ENCODE measurements at regions not wholly inside any gene's neighbourhood (a gene's known extent, or its start where the extent isn't known, plus 50 kb on each side); places are given as distances from the start of the nearest gene placed in this dataset.

- Histone ChIP-seq H3K4me1 (no peaks in the 10 kb centered on the region), H3K9me3 (peaks cover 0 to 4% (median 1%) of the 10 kb centered on the region in 4 donors), H3K4me3 (no peak overlapping the region), H3K36me3 (no peaks in the 10 kb centered on the region), H3K27ac (no peak overlapping the region), H3K27me3 (peaks cover 0 to 6% (median 0%) of the 10 kb centered on the region in 3 donors)
- WGBS, 2 donors: 73 to 79% methylated on average over 3 of the region's 3 CpGs
- DNase-seq: no peak
- TF ChIP-seq EP300 (IDR thresholded peaks at IDR 0.05) (no peak), POLR2AphosphoS5 (IDR thresholded peaks at IDR 0.05) (no peak), POLR2A (IDR thresholded peaks at IDR 0.05) (no peak), CTCF (IDR thresholded peaks at IDR 0.05) (no peak)
- intact Hi-C loops (cut with DNase I): no loop called here
These were observed 429.9 kb downstream of the NPHP4 start for GRCh38 chr1:5562331-5562730.

- Histone ChIP-seq H3K9me3 (peaks cover 0 to 4% (median 1%) of the 10 kb centered on the region in 4 donors), H3K36me3 (no peaks in the 10 kb centered on the region), H3K27ac (no peak overlapping the region), H3K4me1 (no peaks in the 10 kb centered on the region), H3K27me3 (no peaks in the 10 kb centered on the region), H3K4me3 (no peak overlapping the region)
- intact Hi-C loops (cut with DNase I): no loop called here
- TF ChIP-seq EP300 (IDR thresholded peaks at IDR 0.05) (no peak), POLR2A (IDR thresholded peaks at IDR 0.05) (no peak)
- no peak for DNase-seq
- WGBS, 2 donors: 66 to 82% methylated on average over 2 of the region's 2 CpGs
These were observed 433.1 kb downstream of the NPHP4 start for GRCh38 chr1:5559078-5559477.

- intact Hi-C loops (cut with DNase I): no loop called here
- Histone ChIP-seq H3K4me3 (no peak overlapping the region), H3K27me3 (peaks cover 0 to 5% (median 0%) of the 10 kb centered on the region in 3 donors), H3K4me1 (no peaks in the 10 kb centered on the region), H3K36me3 (no peaks in the 10 kb centered on the region), H3K27ac (no peak overlapping the region), H3K9me3 (peaks cover 0 to 4% (median 1%) of the 10 kb centered on the region in 4 donors)
- 40 to 77% methylated on average over 9 of the region's 9 CpGs for WGBS, 2 donors
- TF ChIP-seq CTCF (IDR thresholded peaks at IDR 0.05): no peak
- no peak for TF ChIP-seq POLR2AphosphoS5 (IDR thresholded peaks at IDR 0.05)
- no peak for TF ChIP-seq EP300 (IDR thresholded peaks at IDR 0.05)
- no peak for TF ChIP-seq POLR2A (IDR thresholded peaks at IDR 0.05)
- DNase-seq: no peak
These were observed 436.4 kb downstream of the NPHP4 start for GRCh38 chr1:5555853-5556252.

- WGBS, 2 donors: 84 to 88% methylated on average over 5 of the region's 5 CpGs
- peaks cover 0 to 5% (median 3%) of the 10 kb centered on the region in 3 donors for H3K27me3 ChIP-seq
- intact Hi-C loops (cut with DNase I): no loop called here
These were observed 437.4 kb downstream of the NPHP4 start for GRCh38 chr1:5554784-5555183.

GRCh38 chr1:5554111-5554510 lies 438.1 kb downstream of the NPHP4 start:
- no peak overlapping the region for H3K4me3 ChIP-seq
- H3K4me1 ChIP-seq: no peaks in the 10 kb centered on the region
- intact Hi-C loops (cut with DNase I): no loop called here
- TF ChIP-seq POLR2A (IDR thresholded peaks at IDR 0.05) (no peak), EP300 (IDR thresholded peaks at IDR 0.05) (no peak), CTCF (IDR thresholded peaks at IDR 0.05) (no peak), POLR2AphosphoS5 (IDR thresholded peaks at IDR 0.05) (no peak)
- H3K36me3 ChIP-seq: no peaks in the 10 kb centered on the region
- H3K27ac ChIP-seq: no peak overlapping the region
- no peak for DNase-seq
- peaks cover 0 to 4% (median 1%) of the 10 kb centered on the region in 4 donors for H3K9me3 ChIP-seq
- peaks cover 0 to 5% (median 4%) of the 10 kb centered on the region in 3 donors for H3K27me3 ChIP-seq
- 43 to 73% methylated on average over 6 of the region's 6 CpGs for WGBS, 2 donors

More at GRCh38 chr1:5554784-5555183, 437.4 kb downstream of the NPHP4 start:
- H3K9me3 ChIP-seq: peaks cover 0 to 4% (median 1%) of the 10 kb centered on the region in 4 donors
- TF ChIP-seq EP300 (IDR thresholded peaks at IDR 0.05) (no peak), POLR2AphosphoS5 (IDR thresholded peaks at IDR 0.05) (no peak), POLR2A (IDR thresholded peaks at IDR 0.05) (no peak), CTCF (IDR thresholded peaks at IDR 0.05) (no peak)
- H3K4me1 ChIP-seq: no peaks in the 10 kb centered on the region
- DNase-seq: no peak
- no peak overlapping the region for H3K4me3 ChIP-seq
- H3K36me3 ChIP-seq: no peaks in the 10 kb centered on the region
- H3K27ac ChIP-seq: no peak overlapping the region
